ENCODE measurements at regions not wholly inside any gene's neighbourhood (a gene's known extent, or its start where the extent isn't known, plus 50 kb on each side); places are given as distances from the start of the nearest gene placed in this dataset.
"Not testable (repeated sequence)": the region's sequence is repeated elsewhere in the genome, so short reads cannot be mapped to it uniquely, and the experiment has no call there.

- Histone ChIP-seq H3K36me3 (no peaks in the 10 kb centered on the region), H3K27ac (no peak overlapping the region), H3K4me1 (no peaks in the 10 kb centered on the region), H3K4me3 (no peak overlapping the region), H3K27me3 (no peaks in the 10 kb centered on the region), H3K9me3 (no peaks in the 10 kb centered on the region)
- TF ChIP-seq CTCF (IDR thresholded peaks at IDR 0.05), result no peak
- DNase-seq, result no peak
- WGBS, 2 donors, result 84 to 90% methylated on average over 5 of the region's 5 CpGs
- intact Hi-C loops (cut with DNase I), result no loop called here
- ATAC-seq, result no peak
These were observed 76.5 kb upstream of the EZR start for GRCh38 chr6:158895661-158896060.

- Histone ChIP-seq H3K4me3 (no peak overlapping the region), H3K9me3 (no peaks in the 10 kb centered on the region), H3K27me3 (no peaks in the 10 kb centered on the region), H3K36me3 (no peaks in the 10 kb centered on the region), H3K4me1 (no peaks in the 10 kb centered on the region), H3K27ac (no peak overlapping the region)
- no peak for DNase-seq
- ATAC-seq, result no peak
- intact Hi-C loops (cut with DNase I), result no loop called here
- TF ChIP-seq CTCF (IDR thresholded peaks at IDR 0.05), result no peak
- WGBS, 2 donors, result 69 to 78% methylated on average over 4 of the region's 4 CpGs
These were observed 75.0 kb upstream of the EZR start for GRCh38 chr6:158894193-158894592.

GRCh38 chr6:158892266-158892665, 73.1 kb upstream of the EZR start:
- intact Hi-C loops (cut with DNase I), result no loop called here
- Histone ChIP-seq H3K4me3 (no peak overlapping the region), H3K9me3 (no peaks in the 10 kb centered on the region), H3K27ac (no peak overlapping the region), H3K36me3 (no peaks in the 10 kb centered on the region), H3K4me1 (no peaks in the 10 kb centered on the region), H3K27me3 (no peaks in the 10 kb centered on the region)
- no peak for DNase-seq
- no peak for ATAC-seq
- WGBS, 2 donors, result 79 to 86% methylated on average over 3 of the region's 3 CpGs
- no peak for TF ChIP-seq CTCF (IDR thresholded peaks at IDR 0.05)

- WGBS, 2 donors, result 96 to 97% methylated on average over 6 of the region's 6 CpGs
These were observed 72.4 kb upstream of the EZR start for GRCh38 chr6:158891560-158891959.

GRCh38 chr6:158888171-158888570, 69.0 kb upstream of the EZR start:
- H3K4me3 ChIP-seq; intact Hi-C loops (cut with DNase I); H3K36me3 ChIP-seq; H3K27me3 ChIP-seq; H3K4me1 ChIP-seq; H3K27ac ChIP-seq; ATAC-seq; H3K9me3 ChIP-seq; DNase-seq: not testable (repeated sequence)
- WGBS, 2 donors, result 96 to 97% methylated on average over 8 of the region's 8 CpGs

More at GRCh38 chr6:158891560-158891959, 72.4 kb upstream of the EZR start:
- H3K36me3 ChIP-seq; H3K9me3 ChIP-seq; H3K27ac ChIP-seq; H3K4me3 ChIP-seq; ATAC-seq; H3K27me3 ChIP-seq; DNase-seq; intact Hi-C loops (cut with DNase I); H3K4me1 ChIP-seq: not testable (repeated sequence)

- H3K27me3 ChIP-seq; H3K36me3 ChIP-seq; H3K4me1 ChIP-seq; ATAC-seq; DNase-seq; H3K9me3 ChIP-seq; H3K4me3 ChIP-seq; H3K27ac ChIP-seq; intact Hi-C loops (cut with DNase I): not testable (repeated sequence)
- WGBS, 2 donors, result 85 to 91% methylated on average over 15 of the region's 15 CpGs
These were observed 67.3 kb upstream of the EZR start for GRCh38 chr6:158886346-158886977.

- H3K4me3 ChIP-seq; DNase-seq; intact Hi-C loops (cut with DNase I); H3K27me3 ChIP-seq; H3K36me3 ChIP-seq; ATAC-seq; H3K4me1 ChIP-seq; H3K27ac ChIP-seq: not testable (repeated sequence)
- 48 to 60% methylated on average over 3 of the region's 3 CpGs for WGBS, 2 donors
- H3K9me3 ChIP-seq, result peaks cover 0 to 17% (median 0%) of the 10 kb centered on the region in 11 donors
These were observed 62.7 kb upstream of the EZR start for GRCh38 chr6:158881884-158882283.

- intact Hi-C loops (cut with DNase I); H3K27ac ChIP-seq; H3K36me3 ChIP-seq; H3K27me3 ChIP-seq; ATAC-seq; DNase-seq; H3K4me1 ChIP-seq; H3K4me3 ChIP-seq: not testable (repeated sequence)
- peaks cover 0 to 17% (median 0%) of the 10 kb centered on the region in 11 donors for H3K9me3 ChIP-seq
- 73 to 82% methylated on average over 1 of the region's 1 CpG for WGBS, 2 donors
These were observed 62.1 kb upstream of the EZR start for GRCh38 chr6:158881276-158881675.

All from heart right ventricle (tissue), 16 donors.